ENCODE measurements at regions not wholly inside any gene's neighbourhood (a gene's known extent, or its start where the extent isn't known, plus 50 kb on each side); places are given as distances from the start of the nearest gene placed in this dataset.

- CTCF ChIA-PET, result no interaction called here
- Histone ChIP-seq H3K36me3 (ENCODE audit: insufficient read depth, low read length) (no peaks in the 10 kb centered on the region), H3K4me1 (ENCODE audit: insufficient read depth, low read length) (no peaks in the 10 kb centered on the region), H3K9me3 (ENCODE audit: control insufficient read depth in 1 of 2, insufficient read depth in 1 of 2, low read length in 2 of 2) (peaks cover 0 to 12% of the 10 kb centered on the region in 2 experiments), H3K27ac (ENCODE audit: low read depth in 1 of 2, low read length in 2 of 2) (no peak overlapping the region), H3K4me3 (ENCODE audit: low read length) (no peak overlapping the region), H3K27me3 (ENCODE audit: control insufficient read depth in 1 of 2, insufficient read depth in 2 of 2, low read length in 2 of 2) (no peaks in the 10 kb centered on the region)
- POLR2A ChIA-PET, result no interaction called here
- DNase-seq, result no peak
- no peaks in the 10 kb centered on the region for H3K36me3 Mint-ChIP-seq (ENCODE audit: low read depth)
- no peaks in the 10 kb centered on the region for H3K4me1 Mint-ChIP-seq (ENCODE audit: low read depth)
- H3K27me3 Mint-ChIP-seq, result no peaks in the 10 kb centered on the region
- H3K4me3 Mint-ChIP-seq, result no peak overlapping the region
- intact Hi-C loops (cut with DNase I, micrococcal nuclease), result no loop called here
- ATAC-seq (ENCODE audit: poor library complexity), result no peak
- TF ChIP-seq CTCF (IDR thresholded peaks at IDR 0.05), result no peak
- no peak overlapping the region for H3K27ac Mint-ChIP-seq
- H3K9me3 Mint-ChIP-seq, result peaks cover 6% of the 10 kb centered on the region
Observed at GRCh38 chr5:97365163-97365845, 182.3 kb upstream of the RIOK2 start.

- CTCF ChIA-PET, result no interaction called here
- POLR2A ChIA-PET, result no interaction called here
- ATAC-seq (ENCODE audit: poor library complexity), result no peak
Observed at GRCh38 chr5:97365918-97366317, 182.9 kb upstream of the RIOK2 start.

GRCh38 chr5:97375959-97376358 is 192.9 kb upstream of the RIOK2 start:
- no peak for TF ChIP-seq CTCF (IDR thresholded peaks at IDR 0.05)
- Histone ChIP-seq H3K27ac (ENCODE audit: low read depth in 1 of 2, low read length in 2 of 2) (no peak overlapping the region), H3K36me3 (ENCODE audit: insufficient read depth, low read length) (no peaks in the 10 kb centered on the region), H3K4me3 (ENCODE audit: low read length) (no peak overlapping the region), H3K27me3 (ENCODE audit: control insufficient read depth in 1 of 2, insufficient read depth in 2 of 2, low read length in 2 of 2) (no peaks in the 10 kb centered on the region), H3K9me3 (ENCODE audit: control insufficient read depth in 1 of 2, insufficient read depth in 1 of 2, low read length in 2 of 2) (peaks cover 0 to 6% of the 10 kb centered on the region in 2 experiments), H3K4me1 (ENCODE audit: insufficient read depth, low read length) (no peaks in the 10 kb centered on the region)
- H3K27me3 Mint-ChIP-seq, result no peaks in the 10 kb centered on the region
- no peak overlapping the region for H3K4me3 Mint-ChIP-seq
- ChIA-PET POLR2A (no interaction called here), CTCF (no interaction called here)
- H3K36me3 Mint-ChIP-seq (ENCODE audit: low read depth), result no peaks in the 10 kb centered on the region
- no peaks in the 10 kb centered on the region for H3K4me1 Mint-ChIP-seq (ENCODE audit: low read depth)
- no peak overlapping the region for H3K27ac Mint-ChIP-seq
- H3K9me3 Mint-ChIP-seq, result peaks cover 8% of the 10 kb centered on the region
- ATAC-seq (ENCODE audit: poor library complexity) (no peak), DNase-seq (no peak)
- intact Hi-C loops (cut with DNase I, micrococcal nuclease), result no loop called here

More at GRCh38 chr5:97365918-97366317, 182.9 kb upstream of the RIOK2 start:
- Histone ChIP-seq H3K4me3 (ENCODE audit: low read length) (no peak overlapping the region), H3K27ac (ENCODE audit: low read depth in 1 of 2, low read length in 2 of 2) (no peak overlapping the region), H3K36me3 (ENCODE audit: insufficient read depth, low read length) (no peaks in the 10 kb centered on the region), H3K4me1 (ENCODE audit: insufficient read depth, low read length) (no peaks in the 10 kb centered on the region), H3K9me3 (ENCODE audit: control insufficient read depth in 1 of 2, insufficient read depth in 1 of 2, low read length in 2 of 2) (peaks cover 0 to 12% of the 10 kb centered on the region in 2 experiments), H3K27me3 (ENCODE audit: control insufficient read depth in 1 of 2, insufficient read depth in 2 of 2, low read length in 2 of 2) (no peaks in the 10 kb centered on the region)
- intact Hi-C loops (cut with DNase I, micrococcal nuclease), result no loop called here
- Mint-ChIP-seq H3K36me3 (ENCODE audit: low read depth) (no peaks in the 10 kb centered on the region), H3K9me3 (peaks cover 7% of the 10 kb centered on the region), H3K27me3 (no peaks in the 10 kb centered on the region), H3K4me1 (ENCODE audit: low read depth) (no peaks in the 10 kb centered on the region), H3K4me3 (no peak overlapping the region), H3K27ac (no peak overlapping the region)
- DNase-seq, result no peak
- TF ChIP-seq CTCF (IDR thresholded peaks at IDR 0.05), result no peak
